B cell (primary cell): ENCODE measurements at regions not wholly inside any gene's neighbourhood (a gene's known extent, or its start where the extent isn't known, plus 50 kb on each side); places are given as distances from the start of the nearest gene placed in this dataset.

Experiments
- ATAC-seq: fragments of 200-7000 bp; cut with Tn5 transposase; one replicate; pipeline ENCODE4 v1.10.0; 2021; ENCODE audit warnings: low read depth, mild to moderate bottlenecking, moderate number of reproducible peaks, moderate library complexity
- CTCF ChIA-PET: fragments of 350-600 bp; sonication (Branson Sonifier 250); formaldehyde crosslinking; loops from one replicate; lab custom pipeline; 2021; ENCODE audit warnings: antibody characterized with exemption, inconsistent platforms; lab: Charles Lee
- POLR2A ChIA-PET: fragments of 350-600 bp; sonication (Branson Sonifier 250); formaldehyde crosslinking; loops from one replicate; lab custom pipeline; 2021; ENCODE audit warnings: antibody characterized with exemption; lab: Charles Lee
- DNase-seq: peaks from one replicate; pipeline ENCODE4 v3.0.0; 2013
- H2AFZ ChIP-seq: 2 replicates; pipeline ENCODE4 v1.6.1; 2012; ENCODE audit warnings: mild to moderate bottlenecking, low read depth, low read length; ENCODE audit not compliant: insufficient read depth, poor library complexity, severe bottlenecking
- H3K27ac ChIP-seq, 2 donors: 1 replicate in 1 of 2; 2 replicates in 1 of 2; pipeline ENCODE4 v1.5.1; 2012 to 2013; ENCODE audit warnings: low read length in 2 of 2, mild to moderate bottlenecking in 2 of 2, moderate library complexity in 1 of 2
- H3K27me3 ChIP-seq, 4 experiments: fragments of 200-600 bp in 1 of 4; sonication (generic) in 1 of 4; replicated peaks in 1 of 4; 1 replicate in 2 of 4; 2 replicates in 2 of 4; pipeline versions ENCODE4 v1.6.1 to v1.7.0; 2013 to 2016; ENCODE audit warnings: low read length in 3 of 4, mild to moderate bottlenecking in 2 of 4, mixed read lengths in 1 of 4, moderate library complexity in 1 of 4; ENCODE audit not compliant: insufficient read depth in 4 of 4, control insufficient read depth in 3 of 4; ENCODE audit errors: control extremely low read depth in 1 of 4
- H3K36me3 ChIP-seq, 2 experiments: replicated peaks in 1 of 2; 1 replicate in 1 of 2; 2 replicates in 1 of 2; pipeline versions ENCODE4 v1.6.1 to v1.7.1; 2013; ENCODE audit warnings: low read length in 1 of 2; ENCODE audit not compliant: insufficient read depth in 2 of 2, control insufficient read depth in 1 of 2; ENCODE audit errors: control extremely low read depth in 1 of 2, extremely low read depth in 1 of 2
- H3K4me1 ChIP-seq, 2 donors: fragments of 200-600 bp in 1 of 2; sonication (generic) in 1 of 2; 1 replicate in 1 of 2; 2 replicates in 1 of 2; pipeline versions ENCODE4 v1.5.1 to v1.6.1; 2013 to 2017; ENCODE audit warnings: low read length in 2 of 2; ENCODE audit not compliant: control insufficient read depth in 2 of 2, insufficient read depth in 2 of 2
- H3K4me2 ChIP-seq: replicated peaks from 2 replicates; pipeline ENCODE3; 2012; ENCODE audit warnings: mild to moderate bottlenecking, low read depth, low read length; ENCODE audit not compliant: poor library complexity, severe bottlenecking
- H3K4me3 ChIP-seq, 5 experiments: fragments of 200-600 bp in 1 of 5; sonication (generic) in 1 of 5; 1 replicate in 3 of 5; 2 replicates in 2 of 5; pipeline versions ENCODE4 v1.5.1 to v1.7.0; 2011 to 2016; ENCODE audit warnings: low read length in 4 of 5, mild to moderate bottlenecking in 4 of 5, low read depth in 2 of 5, control low read depth in 1 of 5, moderate library complexity in 1 of 5; ENCODE audit not compliant: insufficient read depth in 1 of 5; ENCODE audit errors: control extremely low read depth in 1 of 5, extremely low read depth in 1 of 5
- H3K79me2 ChIP-seq: fragments of 200-600 bp; sonication (generic); one replicate; pipeline ENCODE4 v1.6.0; 2016; ENCODE audit warnings: low read length; ENCODE audit not compliant: control insufficient read depth, insufficient read depth
- H3K9ac ChIP-seq: fragments of 200-600 bp; sonication (generic); 2 replicates; pipeline ENCODE4 v1.6.1; 2017; ENCODE audit warnings: mild to moderate bottlenecking, low read length, moderate library complexity
- H3K9me3 ChIP-seq, 3 donors: one replicate each; pipeline versions ENCODE4 v1.6.1 to v1.7.1; 2013; ENCODE audit warnings: low read length in 2 of 3; ENCODE audit not compliant: control insufficient read depth in 2 of 3, insufficient read depth in 1 of 3; ENCODE audit errors: control extremely low read depth in 1 of 3
- H4K20me1 ChIP-seq: 2 replicates; pipeline ENCODE4 v1.6.0; 2012; ENCODE audit warnings: mild to moderate bottlenecking, low read length; ENCODE audit not compliant: insufficient read depth, control insufficient read depth, poor library complexity, severe bottlenecking
- H3K27ac Mint-ChIP-seq: one replicate; pipeline ENCODE4 v1.8.0; 2021; ENCODE audit warnings: mixed read lengths
- H3K27me3 Mint-ChIP-seq: one replicate; pipeline ENCODE4 v1.8.0; 2021; ENCODE audit warnings: mixed read lengths
- H3K4me1 Mint-ChIP-seq: one replicate; pipeline ENCODE4 v1.8.0; 2021; ENCODE audit warnings: mixed read lengths
- H3K4me3 Mint-ChIP-seq: one replicate; pipeline ENCODE4 v1.8.0; 2021; ENCODE audit warnings: mixed read lengths
- H3K9me3 Mint-ChIP-seq: one replicate; pipeline ENCODE4 v1.8.0; 2022; ENCODE audit warnings: mixed read lengths; ENCODE audit not compliant: insufficient read depth
- EZH2 ChIP-seq: IDR thresholded peaks from 2 replicates; pipeline ENCODE4 v1.6.1; 2012; ENCODE audit warnings: borderline replicate concordance, low read depth, mild to moderate bottlenecking, moderate library complexity, low read length; ENCODE audit not compliant: insufficient read depth, poor library complexity, severe bottlenecking
- WGBS: methylation state at CpG from one replicate; pipeline ENCODE4 v1.1.5; 2013; ENCODE audit warnings: missing lambda C conversion rate; ENCODE audit not compliant: insufficient coverage; 5-methylcytosine and 5-hydroxymethylcytosine counted together
- intact Hi-C: fragments of 100-400 bp; cut with micrococcal nuclease; formaldehyde crosslinking; loops from one replicate; pipeline ENCODE4 v1.10.0; 2022
- TF ChIP-seq, protein P1 (sequence below): fragments of 200-600 bp; IDR thresholded peaks from one replicate; pipeline ENCODE4 v1.8.0; 2022; ENCODE audit warnings: antibody characterized with exemption, mild to moderate bottlenecking

DNA sequence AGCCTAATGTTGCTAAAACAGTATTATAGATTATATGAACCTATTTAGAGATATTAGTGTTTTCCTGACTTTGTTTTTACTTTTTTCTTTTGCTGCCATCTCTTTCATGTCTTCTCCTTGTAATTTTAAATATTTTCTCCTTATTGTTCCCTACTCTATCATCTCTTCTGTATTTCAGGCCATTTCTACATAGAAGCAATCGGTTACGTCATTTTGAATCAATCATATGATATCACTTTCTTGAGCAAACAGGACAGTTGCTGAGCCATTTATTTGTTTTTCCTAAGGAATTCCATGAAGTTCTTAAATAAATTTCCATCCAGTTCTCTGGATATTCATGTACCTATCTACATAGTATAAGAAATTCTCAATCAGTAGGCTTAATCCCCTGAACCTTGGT lies 287.2 kb downstream of the NUF2 start:
- no peak overlapping the region for H3K4me3 Mint-ChIP-seq
- intact Hi-C loops = no loop called here

DNA sequence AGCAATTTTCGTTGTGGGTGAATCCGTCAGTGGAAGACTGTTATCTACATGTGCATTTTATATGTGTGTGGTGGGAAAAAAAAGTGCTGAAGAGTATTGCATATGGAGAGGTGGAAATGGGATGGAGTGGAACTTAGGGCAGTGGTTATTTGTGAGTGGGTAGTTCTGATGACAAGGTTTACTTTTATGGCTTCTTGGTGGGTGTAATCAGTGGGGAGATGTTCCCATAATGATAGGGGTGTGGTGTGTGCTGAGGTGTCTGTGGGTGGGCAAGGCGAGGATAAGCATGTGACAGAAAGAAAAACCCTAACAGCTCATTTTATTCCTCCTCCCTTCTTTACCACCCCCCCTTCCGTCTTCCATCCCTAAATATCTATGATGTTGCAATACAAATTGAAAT lies 288.1 kb downstream of the NUF2 start:
- ATAC-seq (no peak), DNase-seq (no peak)
- H3K27me3 ChIP-seq = no peaks in the 10 kb centered on the region
- no peaks in the 10 kb centered on the region for H4K20me1 ChIP-seq
- H3K9ac ChIP-seq = no peak overlapping the region
- no peaks in the 10 kb centered on the region for H3K79me2 ChIP-seq
- no peak overlapping the region for H3K4me2 ChIP-seq
- H3K36me3 ChIP-seq = no peaks in the 10 kb centered on the region
- H3K4me3 Mint-ChIP-seq = no peak overlapping the region
- H3K27ac ChIP-seq = no peak overlapping the region
- H2AFZ ChIP-seq = no peak overlapping the region
- intact Hi-C loops = no loop called here
- no peaks in the 10 kb centered on the region for H3K27me3 Mint-ChIP-seq
- ChIA-PET POLR2A (no interaction called here), CTCF (no interaction called here)
- H3K9me3 Mint-ChIP-seq = no peaks in the 10 kb centered on the region
- H3K4me1 ChIP-seq = no peaks in the 10 kb centered on the region
- 80% methylated on average over 2 of the region's 4 CpGs for WGBS
- H3K27ac Mint-ChIP-seq = no peak overlapping the region
- H3K4me3 ChIP-seq = no peak overlapping the region
- H3K9me3 ChIP-seq = no peaks in the 10 kb centered on the region
- H3K4me1 Mint-ChIP-seq = no peaks in the 10 kb centered on the region
- TF ChIP-seq, protein P1, sequence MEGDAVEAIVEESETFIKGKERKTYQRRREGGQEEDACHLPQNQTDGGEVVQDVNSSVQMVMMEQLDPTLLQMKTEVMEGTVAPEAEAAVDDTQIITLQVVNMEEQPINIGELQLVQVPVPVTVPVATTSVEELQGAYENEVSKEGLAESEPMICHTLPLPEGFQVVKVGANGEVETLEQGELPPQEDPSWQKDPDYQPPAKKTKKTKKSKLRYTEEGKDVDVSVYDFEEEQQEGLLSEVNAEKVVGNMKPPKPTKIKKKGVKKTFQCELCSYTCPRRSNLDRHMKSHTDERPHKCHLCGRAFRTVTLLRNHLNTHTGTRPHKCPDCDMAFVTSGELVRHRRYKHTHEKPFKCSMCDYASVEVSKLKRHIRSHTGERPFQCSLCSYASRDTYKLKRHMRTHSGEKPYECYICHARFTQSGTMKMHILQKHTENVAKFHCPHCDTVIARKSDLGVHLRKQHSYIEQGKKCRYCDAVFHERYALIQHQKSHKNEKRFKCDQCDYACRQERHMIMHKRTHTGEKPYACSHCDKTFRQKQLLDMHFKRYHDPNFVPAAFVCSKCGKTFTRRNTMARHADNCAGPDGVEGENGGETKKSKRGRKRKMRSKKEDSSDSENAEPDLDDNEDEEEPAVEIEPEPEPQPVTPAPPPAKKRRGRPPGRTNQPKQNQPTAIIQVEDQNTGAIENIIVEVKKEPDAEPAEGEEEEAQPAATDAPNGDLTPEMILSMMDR = no peak
- no peak for TF ChIP-seq EZH2

More for the DNA sequence above, 287.2 kb downstream of the NUF2 start:
- WGBS = no CpG with 5 or more reads among the region's 2 CpGs
- Histone ChIP-seq H3K9ac (no peak overlapping the region), H2AFZ (no peak overlapping the region), H3K9me3 (no peaks in the 10 kb centered on the region), H3K4me2 (no peak overlapping the region), H3K4me3 (no peak overlapping the region), H3K79me2 (no peaks in the 10 kb centered on the region), H3K36me3 (no peaks in the 10 kb centered on the region), H3K27ac (no peak overlapping the region), H3K4me1 (no peaks in the 10 kb centered on the region), H4K20me1 (no peaks in the 10 kb centered on the region), H3K27me3 (no peaks in the 10 kb centered on the region)
- Mint-ChIP-seq H3K27ac (no peak overlapping the region), H3K9me3 (no peaks in the 10 kb centered on the region), H3K4me1 (no peaks in the 10 kb centered on the region), H3K27me3 (no peaks in the 10 kb centered on the region)
- ChIA-PET CTCF (no interaction called here), POLR2A (no interaction called here)
- TF ChIP-seq, protein P1 = no peak
- TF ChIP-seq EZH2 = no peak
- no peak for ATAC-seq
- DNase-seq = no peak
